GM21529 (cell line): ENCODE measurements at regions not wholly inside any gene's neighbourhood (a gene's known extent, or its start where the extent isn't known, plus 50 kb on each side); places are given as distances from the start of the nearest gene placed in this dataset.
"Not testable (repeated sequence)": the region's sequence is repeated elsewhere in the genome, so short reads cannot be mapped to it uniquely, and the experiment has no call there.

Source experiments
- ATAC-seq: cut with Tn5 transposase; IDR thresholded peaks from one replicate; pipeline ENCODE4 v1.9.1; 2021; ENCODE audit not compliant: unreplicated experiment

DNA sequence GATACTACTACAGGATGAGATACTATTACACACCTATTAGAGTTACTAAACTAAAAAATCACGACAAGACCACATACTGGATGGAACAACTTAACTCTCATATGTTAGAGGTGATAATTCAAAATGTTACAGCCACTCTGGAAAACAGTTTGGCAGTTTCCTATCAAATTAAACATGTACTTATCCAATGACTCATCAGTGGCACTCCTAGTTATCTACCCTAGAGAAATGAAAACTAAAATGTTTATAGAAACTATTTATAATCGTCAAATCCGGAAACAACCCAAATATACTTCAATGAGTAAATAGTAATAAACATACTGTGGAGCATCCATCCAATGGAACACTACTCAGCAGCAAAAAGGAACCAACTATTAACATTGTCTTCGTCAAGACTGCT, 137.0 kb upstream of the RBBP8 start:
- ATAC-seq = no peak

DNA sequence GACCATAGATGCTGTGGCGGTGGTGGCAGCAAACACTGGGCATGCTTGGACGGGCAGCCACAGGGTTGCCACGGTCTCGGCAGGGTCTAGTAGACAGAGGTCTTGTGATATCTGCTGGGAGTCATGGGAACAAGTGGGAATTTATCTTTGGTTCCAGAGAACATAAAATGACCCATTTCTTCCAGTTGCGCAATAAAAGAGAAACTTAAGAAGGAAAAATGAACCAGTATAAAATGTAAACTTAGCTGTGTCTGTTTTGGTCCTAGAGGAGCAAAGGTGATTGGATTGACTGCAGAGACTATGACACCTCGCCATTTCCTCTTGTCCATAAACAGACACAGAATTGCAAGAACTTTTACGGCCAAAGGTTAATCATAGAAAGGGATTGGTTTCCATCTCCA, 132.6 kb upstream of the RBBP8 start:
- ATAC-seq = no peak

DNA sequence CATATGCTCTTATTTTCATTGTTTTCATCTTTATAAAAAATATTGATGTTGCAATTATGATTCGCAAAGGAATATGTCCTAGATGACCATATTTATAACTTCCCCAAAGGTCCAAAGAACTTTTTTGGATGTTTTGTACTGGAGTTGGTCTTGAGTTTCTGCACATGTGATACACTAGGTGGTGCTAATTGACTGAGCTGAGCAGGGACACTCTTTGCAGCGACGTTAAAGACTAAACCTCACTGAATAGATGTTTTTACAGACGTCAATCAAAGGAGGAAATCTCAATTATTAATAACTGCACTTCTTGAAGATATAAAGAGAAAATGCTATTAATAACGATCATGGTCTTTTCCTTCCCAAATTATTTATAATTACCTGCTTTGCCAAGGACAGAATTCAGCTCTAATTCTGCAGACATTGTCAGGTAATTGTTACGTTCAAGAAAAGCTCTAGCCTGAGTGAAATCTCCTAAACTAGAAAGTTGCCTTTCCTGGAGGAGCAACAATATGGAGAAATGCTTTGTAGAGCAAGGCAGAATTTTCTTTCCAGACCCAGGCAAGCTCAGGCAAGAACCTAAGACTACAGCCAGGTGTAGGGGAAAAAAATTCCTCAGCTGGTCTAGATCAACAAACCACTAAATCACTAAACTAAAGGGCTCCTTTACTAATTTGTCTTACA, 119.3 kb upstream of the RBBP8 start:
- no peak for ATAC-seq

DNA sequence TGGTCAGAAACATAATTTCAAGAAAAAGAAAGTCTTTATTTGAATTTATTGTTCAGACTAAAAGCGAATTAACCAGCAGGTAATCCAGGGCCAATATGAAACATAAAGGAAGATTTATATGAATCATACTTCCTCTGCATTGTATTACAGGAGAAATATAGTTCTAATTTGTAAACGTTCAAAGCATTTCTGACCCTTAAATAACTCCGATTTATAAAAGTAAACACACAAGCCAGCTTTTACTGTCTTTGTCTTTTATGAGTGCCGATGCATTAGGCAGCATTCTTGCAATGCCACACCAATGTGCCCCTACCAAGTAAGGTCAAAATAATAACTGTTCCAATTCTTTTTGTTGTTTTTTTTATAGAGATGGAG, 118.8 kb upstream of the RBBP8 start:
- ATAC-seq = no peak

DNA sequence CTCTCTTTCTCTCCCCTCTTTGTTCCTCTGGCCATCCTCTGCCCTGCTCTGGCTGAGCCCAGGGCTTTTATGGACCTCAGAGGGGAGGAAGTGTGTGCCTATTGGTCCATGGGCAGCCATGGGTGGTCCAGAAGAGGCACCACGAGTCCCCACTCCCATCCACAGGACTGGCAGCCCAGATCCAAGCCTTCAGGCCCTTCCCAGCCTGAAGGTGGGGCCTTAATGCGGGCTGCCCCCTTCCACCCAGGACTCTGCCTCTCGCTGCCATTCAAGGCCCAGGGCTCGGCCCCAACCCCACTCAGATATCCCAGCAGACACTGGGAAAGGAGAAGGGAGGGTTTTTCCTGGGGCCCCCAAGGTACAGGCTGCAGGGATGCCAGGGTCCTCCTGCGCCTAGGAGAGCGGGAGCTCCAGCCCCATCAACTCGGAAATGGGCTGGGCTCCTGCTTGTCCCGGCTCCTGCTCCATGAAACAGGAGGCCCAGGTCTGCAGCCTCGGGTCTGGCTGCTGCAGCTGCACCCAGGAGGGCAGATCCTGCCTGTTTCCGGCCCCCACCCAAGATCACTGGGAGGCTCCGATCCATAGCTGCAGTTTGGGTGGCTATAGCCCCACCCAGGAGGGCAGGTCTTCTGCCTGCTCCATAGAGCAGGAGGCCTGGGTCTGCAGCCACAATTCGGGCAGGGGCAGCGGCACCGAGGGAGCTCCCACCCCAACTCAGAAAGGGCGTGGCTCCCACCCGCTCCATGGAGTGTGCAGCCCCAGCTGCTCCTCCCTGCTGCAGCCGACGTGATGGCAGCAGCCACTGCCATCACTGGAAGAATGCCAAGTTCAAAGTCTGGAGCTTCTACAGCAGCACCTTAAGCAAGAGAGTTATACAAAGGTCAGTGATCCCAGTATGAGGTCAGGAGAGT, 116.6 kb upstream of the RBBP8 start:
- ATAC-seq = no peak

DNA sequence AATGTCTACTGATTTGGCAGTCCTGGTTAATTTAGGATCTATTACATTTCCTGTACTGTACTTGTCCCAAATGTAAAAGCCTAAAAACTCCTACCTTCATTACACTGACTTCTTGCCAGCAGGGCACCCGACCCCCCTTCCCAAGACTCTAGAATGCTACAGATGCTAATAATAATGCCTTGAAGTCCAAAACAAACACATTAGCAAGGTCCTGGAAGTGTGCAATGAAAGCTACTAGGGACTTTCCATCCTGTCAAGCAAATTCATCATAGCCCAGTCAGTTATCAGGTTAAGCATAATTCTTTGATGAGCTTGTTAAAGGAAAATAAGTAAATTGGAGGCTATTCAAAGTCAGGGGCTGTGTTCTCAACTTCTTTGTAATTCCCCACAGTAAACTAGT, 115.3 kb upstream of the RBBP8 start:
- ATAC-seq = no peak

DNA sequence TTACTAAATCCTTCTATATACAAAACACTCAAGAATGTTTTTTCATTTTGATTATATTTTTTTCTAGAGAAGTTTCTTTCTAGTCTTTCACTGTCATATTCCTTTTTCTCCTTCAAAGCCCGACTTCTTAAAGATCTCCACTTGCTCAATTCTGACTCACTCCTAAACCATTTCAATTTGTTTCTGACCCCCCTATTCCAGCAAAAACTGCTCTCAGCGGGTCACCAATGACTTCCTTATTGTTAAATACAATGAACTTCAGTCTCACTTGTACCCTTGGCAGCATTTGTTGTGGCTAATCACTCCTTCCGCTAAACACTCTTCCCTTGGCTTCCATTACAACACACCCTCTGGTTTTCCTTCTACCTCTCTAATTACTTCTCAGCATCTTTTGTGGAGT, 111.1 kb upstream of the RBBP8 start:
- no peak for ATAC-seq

DNA sequence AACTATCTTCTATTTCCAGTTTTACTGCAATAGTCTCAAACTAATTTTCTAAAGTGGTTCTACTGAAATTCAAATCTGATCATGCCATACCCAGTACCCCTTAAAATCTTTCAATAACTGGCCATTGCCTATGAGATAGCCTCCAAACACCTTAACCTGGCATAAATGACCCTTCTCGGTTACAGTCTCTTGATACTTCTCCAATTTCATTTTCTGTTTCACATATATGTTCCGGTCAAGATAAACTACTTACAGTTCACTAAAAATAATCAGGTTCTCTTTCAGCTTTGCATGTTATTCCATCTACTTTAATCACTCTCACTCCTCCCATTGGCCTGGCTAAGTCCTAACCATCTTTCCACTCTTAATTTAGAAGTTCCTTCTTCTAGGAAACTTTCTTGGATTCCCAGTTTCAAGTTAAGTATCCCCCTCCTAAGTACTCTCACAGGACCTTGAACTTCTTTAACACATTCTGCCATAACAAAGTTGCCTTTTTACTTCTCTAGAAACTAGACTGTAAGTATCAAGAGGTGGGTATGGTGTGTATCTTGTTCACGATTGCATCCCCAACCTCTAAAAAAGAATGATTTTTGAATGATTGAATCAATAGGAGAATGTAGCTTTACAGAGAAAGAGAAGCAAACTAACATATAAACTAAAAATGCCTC, 110.2 kb upstream of the RBBP8 start:
- ATAC-seq = peak; percentile 89

DNA sequence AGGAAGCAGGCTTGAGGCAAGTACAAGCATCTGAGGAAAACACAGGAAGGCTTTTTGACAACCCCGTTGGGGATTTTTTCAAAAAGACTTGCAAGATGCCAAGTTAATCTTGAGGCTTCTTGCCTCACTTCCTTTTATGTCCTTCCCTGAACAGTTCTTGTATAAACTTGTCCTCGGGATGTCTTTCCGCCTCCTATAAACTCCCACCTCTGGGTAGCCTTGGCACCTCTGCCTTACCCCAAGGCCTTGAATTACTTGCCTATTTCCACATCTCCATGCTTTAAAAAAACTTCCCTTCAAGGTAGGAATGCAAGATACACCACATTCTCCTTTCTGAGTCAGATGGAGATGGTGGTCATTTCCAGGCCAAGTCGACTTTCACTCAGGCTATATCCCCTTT, 106.4 kb upstream of the RBBP8 start:
- ATAC-seq = no peak

DNA sequence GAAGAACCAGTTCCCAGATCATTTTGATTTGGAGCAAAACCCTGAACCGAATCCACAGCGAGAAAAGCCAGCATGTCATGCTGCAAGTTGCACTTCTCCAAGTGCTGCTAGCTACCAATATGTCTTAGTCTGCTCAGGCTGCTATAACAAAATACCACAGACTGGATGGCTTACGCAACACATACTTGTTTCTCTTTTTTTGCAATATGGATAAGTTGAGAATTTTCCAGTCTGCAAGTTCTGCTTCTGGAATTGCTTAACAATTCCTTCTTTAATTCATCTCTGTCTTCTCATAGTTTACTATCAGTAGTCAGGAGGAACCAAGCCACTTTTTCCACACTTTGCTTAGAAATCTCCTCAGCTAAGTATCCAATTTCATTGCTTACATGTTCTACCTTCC, 105.9 kb upstream of the RBBP8 start:
- no peak for ATAC-seq

DNA sequence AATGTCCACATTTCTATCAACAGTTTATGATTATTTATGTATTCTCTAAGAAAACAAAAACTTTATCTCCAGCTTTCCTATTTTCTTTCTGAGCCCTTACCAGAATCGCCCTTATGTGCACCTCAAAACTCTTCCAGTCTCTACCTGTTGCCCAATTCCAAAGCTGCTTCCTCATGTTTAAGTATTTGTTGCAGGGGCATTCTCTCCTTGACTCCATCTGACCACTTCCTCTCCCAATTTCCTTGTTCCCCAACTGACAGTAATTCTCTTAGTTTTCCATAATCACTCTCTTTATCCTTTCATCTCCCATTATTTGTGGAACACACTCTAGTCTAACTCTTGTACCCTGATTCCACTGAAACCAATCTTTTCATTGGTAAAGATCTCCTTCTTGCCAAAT, 105.4 kb upstream of the RBBP8 start:
- no peak for ATAC-seq

DNA sequence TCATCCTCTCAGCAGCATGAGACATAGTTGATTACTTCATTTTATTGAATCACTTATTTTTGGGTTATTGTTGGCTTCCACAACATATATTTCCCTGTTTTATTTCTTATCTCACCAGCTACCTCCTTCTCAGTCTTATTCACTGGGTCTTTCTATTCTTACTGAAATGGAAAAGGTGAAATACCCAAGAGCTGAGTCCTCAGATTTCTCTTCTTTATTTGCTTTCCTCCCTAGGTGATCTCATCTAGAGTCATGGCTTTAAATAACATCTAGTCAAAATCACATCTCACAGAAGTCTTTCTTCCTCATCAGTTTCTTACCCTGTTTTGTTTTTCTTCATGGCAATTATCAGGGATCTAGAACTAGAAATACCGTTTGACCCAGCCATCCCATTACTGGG, 105.0 kb upstream of the RBBP8 start:
- ATAC-seq = no peak

DNA sequence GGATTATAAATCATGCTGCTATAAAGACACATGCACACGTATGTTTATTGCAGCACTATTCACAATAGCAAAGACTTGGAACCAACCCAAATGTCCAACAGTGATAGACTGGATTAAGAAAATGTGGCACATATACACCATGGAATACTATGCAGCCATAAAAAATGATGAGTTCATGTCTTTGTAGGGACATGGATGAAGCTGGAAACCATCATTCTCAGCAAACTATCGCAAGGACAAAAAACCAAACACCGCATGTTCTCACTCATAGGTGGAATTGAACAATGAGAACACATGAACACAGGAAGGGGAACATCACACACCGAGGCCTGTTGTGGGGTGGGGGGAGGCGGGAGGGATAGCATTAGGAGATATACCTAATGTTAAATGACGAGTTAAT, 104.5 kb upstream of the RBBP8 start:
- not testable (repeated sequence) for ATAC-seq

DNA sequence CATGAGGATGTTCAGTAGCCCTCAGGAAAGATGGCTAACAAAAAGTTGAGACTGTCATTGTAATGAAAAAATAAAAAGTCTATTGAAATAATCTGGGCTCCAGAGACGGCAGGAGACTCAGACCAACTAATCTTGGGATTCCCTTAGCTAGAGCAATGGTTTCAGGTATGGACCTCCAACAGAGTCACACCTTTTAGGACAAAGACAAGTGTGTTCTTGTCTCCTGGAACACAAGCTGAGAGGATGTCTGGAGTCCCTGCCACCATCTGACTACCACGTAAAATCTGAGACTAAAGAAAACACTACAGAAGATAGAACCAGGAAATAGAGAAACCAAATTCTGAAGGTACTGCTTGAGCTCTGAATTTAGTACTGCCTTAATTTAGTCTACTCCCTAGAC, 103.3 kb upstream of the RBBP8 start:
- no peak for ATAC-seq

DNA sequence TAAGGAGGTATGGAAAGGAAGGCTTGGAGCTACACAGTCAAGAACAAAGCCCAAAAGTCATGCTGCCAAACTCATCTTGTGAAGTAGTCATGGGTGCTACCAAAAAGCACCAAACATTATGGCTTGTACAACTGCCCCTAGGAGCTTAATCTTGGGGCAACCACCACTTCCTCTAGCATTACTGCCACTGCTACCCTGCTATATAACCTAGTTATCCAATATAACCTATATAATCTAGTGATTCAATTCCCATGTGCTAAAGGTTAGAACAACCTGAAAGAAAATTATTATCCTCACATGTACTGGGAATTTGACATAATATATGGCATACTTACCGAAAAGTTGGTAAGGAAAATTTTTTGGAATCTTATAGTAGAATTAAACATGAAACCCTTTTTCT, 102.6 kb upstream of the RBBP8 start:
- ATAC-seq = no peak

DNA sequence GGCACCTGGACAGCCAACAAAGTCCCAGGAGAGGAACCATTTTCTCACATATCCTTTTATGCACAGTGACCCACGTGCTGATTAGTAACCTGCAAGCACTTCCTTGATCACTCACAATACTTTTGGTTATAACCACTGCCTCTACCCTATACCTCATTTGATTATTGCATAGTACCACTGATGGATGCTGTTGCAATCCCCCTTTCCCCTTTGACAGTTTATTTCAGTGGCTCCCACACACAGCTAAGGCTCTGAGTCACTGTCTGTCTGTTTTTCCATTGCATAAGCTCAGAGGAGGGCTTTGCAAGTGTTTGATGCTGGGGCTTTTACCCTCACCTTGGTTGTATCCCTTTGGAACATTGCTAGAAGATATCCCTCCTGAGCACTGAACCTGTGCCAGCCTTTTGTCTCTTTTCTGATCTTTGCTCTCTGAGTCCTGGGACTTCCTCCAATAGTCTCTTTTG, 101.7 kb upstream of the RBBP8 start:
- ATAC-seq = peak; percentile 63

DNA sequence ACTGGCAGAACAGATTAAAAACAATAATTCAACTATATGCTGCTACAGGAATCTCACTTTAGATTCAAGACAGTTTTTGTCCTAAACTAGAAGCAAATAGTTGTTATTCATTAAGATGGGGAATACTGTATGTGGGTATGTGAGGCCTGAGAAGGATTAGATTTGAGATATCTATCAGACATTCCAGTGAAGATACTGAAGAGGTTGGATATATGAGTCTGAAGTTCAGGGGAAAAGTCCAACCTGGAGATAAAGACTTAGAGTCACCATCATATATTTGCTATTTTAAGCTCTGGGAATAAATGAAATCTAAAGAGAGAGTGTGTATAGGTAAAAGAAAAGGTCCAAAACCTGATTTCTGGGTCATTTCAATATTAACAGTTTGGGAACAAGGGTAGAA, 96.2 kb upstream of the RBBP8 start:
- ATAC-seq = no peak

DNA sequence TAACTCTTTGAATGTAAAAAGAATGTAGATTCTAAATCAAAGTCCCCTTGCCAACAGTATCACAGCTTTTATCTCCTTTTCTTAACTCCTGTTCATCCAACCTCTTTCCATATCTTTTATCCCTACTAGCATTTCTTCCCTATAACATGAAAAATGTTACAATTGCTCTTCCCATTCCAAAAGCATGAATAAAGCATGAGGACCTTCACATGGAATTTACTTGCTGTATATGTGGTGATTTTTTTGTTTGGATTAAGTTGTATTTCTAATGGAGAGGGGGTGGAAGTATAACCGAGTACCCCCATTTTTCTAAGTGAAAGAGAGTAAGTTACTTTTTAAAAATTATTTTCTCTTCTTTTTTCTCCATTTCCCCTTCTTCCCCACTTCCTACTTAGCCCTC, 94.9 kb upstream of the RBBP8 start:
- no peak for ATAC-seq

DNA sequence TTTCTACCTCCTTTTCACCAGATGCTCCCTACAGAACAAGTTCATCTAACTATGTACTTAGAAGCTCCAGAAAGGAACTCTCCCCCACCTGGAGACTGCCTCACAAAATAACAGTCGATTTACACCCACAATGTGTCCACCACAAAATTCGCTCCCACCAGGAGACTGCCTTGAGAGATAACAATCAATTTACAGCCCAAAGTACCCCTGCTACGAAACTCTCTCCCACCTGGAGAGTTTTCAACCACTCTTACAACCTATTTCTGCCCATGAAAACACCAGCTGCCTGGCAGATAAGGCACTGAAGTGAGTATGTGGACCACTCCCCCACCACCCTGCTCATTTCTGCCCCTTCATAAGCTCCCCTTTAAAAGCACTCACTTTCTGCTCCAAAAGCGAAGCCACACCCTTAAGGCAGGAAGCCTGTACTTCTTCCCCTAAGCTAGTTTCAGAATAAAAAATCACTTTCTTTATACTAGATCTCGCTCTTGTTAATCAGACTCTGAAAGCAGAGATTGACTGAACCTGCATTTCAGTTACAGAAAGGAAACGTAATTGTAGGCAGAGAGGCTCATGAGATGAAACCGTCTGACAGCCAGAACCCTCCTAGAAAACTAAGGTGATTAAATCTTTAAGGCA, 94.4 kb upstream of the RBBP8 start:
- ATAC-seq = peak; percentile 83

DNA sequence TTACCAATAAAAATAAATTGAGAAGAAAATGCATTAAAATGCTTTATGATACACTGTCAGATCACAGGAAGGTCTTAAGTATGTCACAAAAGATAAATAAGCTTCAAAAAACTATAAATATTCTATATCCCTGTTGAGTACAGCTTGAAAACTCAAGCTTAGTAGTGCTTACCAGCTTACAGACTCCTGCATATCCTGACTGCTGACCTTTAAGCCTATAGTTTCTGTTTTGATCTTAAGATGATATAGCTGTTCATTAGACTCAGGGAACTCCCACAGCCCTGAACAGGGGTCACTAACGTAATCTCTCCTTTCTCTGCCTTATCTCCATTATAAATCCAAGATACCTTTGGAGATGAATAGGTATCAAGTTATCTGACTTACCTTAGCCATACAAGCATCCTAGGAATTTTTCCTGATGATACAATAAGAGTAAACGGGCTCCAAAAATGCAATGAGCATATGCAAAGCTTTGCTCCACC, 93.7 kb upstream of the RBBP8 start:
- no peak for ATAC-seq

DNA sequence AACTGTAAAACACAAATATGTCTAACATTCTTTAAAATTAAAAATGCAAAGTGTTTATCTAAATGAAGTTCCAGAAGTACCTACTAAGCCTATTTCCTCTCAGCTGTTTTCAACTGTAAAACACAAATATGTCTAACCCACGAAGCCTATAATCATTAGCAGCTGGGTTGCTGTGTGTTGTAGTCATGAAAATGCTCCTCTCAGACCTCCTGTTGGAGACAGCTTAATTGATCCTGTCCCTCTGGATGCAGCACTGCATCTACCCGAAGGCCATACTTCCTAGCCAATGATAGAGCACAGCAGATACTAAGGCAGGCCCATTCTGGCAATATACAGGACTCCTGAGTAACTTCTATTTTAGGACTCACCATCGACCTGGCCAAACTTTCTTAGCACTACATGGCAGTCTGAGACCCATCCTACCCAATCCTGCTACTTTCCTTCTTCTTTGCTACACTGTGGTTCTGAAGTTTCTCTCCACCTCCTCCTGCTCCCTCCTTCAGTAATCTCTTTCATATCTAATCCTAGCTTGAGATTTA, 92.5 kb upstream of the RBBP8 start:
- ATAC-seq = no peak
